Activated CD8-positive, alpha-beta memory T cell treated with anti-CD3 and anti-CD28 coated beads for 36 hours (primary cell): ENCODE measurements at regions not wholly inside any gene's neighbourhood (a gene's known extent, or its start where the extent isn't known, plus 50 kb on each side); places are given as distances from the start of the nearest gene placed in this dataset.

Source experiments
- CTCF ChIA-PET: fragments of 350-600 bp; sonication (Branson Sonifier 250); formaldehyde crosslinking; loops from one replicate; lab custom pipeline; 2021; ENCODE audit warnings: antibody characterized with exemption; lab: Charles Lee
- POLR2A ChIA-PET: fragments of 350-600 bp; sonication (Branson Sonifier 250); formaldehyde crosslinking; loops from one replicate; lab custom pipeline; 2021; ENCODE audit warnings: antibody characterized with exemption; lab: Charles Lee

GRCh38 chr6:6515691-6516607 is 72.6 kb upstream of the LY86 start:
- POLR2A ChIA-PET, result no interaction called here
- CTCF ChIA-PET, result no interaction called here

DNA sequence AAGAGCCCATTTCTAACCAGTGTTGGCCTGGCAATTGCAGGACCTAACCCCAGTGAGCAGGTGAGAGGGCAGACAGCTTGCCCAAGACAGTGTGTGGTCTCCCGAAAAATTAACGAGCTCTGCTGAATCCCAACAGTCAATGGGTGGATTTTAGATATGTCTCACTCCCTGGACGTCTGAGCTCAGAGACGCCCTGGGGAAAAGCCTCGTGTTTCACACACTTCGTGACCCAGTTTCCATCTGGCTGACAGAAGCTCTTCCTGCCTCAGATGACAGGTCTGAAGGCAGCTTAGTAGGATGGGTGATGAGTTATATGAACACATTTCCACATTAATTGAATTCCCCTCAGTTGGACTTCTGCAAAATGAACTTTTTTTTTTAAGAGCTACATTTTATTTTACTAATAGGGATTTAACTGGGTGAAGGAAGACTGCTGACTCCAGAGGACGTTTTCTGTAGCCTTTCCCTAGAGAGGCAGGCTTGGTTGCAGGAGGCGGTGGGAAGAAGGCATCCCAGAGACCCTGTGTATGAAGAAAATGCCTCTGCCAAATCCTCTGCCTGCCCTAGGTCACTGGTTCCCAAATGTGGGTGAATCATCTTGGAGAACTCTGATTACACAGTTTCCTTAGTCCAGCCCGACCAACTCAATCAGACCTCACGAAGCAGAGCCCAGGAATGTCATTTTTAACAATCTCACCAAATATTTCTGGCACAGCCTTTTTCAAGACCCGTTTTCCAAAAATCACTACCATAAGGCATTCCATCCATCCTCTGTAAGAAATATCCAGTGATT is 71.7 kb upstream of the LY86 start:
- POLR2A ChIA-PET, result no interaction called here

GRCh38 chr6:6518631-6519427 is 69.7 kb upstream of the LY86 start:
- ChIA-PET CTCF (no interaction called here), POLR2A (no interaction called here)

More for the DNA sequence above, 71.7 kb upstream of the LY86 start:
- CTCF ChIA-PET, result no interaction called here

GRCh38 chr6:6521961-6522482 is 66.5 kb upstream of the LY86 start:
- ChIA-PET POLR2A (no interaction called here), CTCF (no interaction called here)

DNA sequence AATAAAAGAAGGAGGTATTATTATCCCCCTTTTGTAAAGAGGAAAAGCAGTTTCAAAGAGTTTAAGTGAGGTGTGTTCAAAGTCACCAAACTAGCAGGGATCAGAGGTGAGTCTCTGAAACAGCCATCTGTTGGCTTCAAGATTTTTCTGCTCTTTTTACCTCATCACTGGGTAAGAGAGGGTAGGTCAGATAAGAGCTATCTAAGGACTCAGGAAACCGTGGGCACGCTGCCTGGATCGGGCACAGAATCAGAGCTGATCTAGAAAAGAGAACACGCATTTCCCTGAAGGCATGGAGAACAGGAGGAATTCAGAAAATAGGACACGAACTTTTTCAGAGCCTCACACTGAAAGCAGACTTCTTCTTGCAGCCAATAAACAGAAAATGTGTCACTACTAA is 65.8 kb upstream of the LY86 start:
- POLR2A ChIA-PET, result no interaction called here
- CTCF ChIA-PET, result no interaction called here

GRCh38 chr6:6524951-6525350 is 63.6 kb upstream of the LY86 start:
- ChIA-PET POLR2A (no interaction called here), CTCF (no interaction called here)

DNA sequence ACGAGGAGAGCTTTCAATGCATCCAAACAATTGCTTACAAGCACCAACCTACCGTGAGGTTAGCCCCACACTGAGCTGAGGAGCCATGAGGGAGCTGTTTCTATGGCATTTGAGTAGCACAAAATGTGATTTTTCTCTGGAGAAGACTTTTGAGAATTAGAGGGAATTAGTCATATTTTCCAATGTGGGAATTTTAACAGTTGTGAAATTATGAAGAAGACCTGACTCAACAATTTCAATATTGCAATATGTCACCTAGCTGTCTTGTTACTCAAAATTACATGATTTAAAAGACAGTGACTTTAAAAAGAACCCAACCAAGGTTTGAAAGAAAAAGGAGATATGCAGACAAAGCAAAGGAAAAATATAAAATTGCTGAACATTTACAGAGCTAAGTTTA is 62.6 kb upstream of the LY86 start:
- ChIA-PET POLR2A (no interaction called here), CTCF (no interaction called here)

DNA sequence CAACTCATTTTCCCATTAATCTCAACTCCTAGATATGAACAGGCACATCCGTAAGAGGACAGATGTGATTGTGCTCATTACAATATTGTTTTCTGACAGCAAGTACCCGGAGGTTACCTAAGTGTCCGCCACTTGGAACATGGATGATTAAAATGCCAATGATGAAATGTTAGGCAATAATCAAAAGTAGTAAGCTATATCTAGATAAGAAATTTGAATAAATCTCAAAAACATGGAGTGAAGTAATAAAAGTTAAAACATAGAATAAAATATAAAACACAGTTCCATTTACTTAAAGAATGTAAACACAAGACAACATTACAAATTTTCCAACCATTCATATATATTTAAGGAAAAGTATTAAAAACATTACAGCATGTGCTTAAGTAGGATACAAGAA is 59.2 kb upstream of the LY86 start:
- ChIA-PET POLR2A (no interaction called here), CTCF (no interaction called here)

GRCh38 chr6:6533176-6533575 is 55.3 kb upstream of the LY86 start:
- CTCF ChIA-PET, result no interaction called here

GRCh38 chr6:6534399-6534798 is 54.1 kb upstream of the LY86 start:
- ChIA-PET POLR2A (no interaction called here), CTCF (interaction anchor here (0.7 to 1.7 kb wide), 2 partner anchors 13 to 627 kb away, joined by 5 to 7 read pairs; no protein-coding TSS in a partner anchor)

More at GRCh38 chr6:6533176-6533575, 55.3 kb upstream of the LY86 start:
- POLR2A ChIA-PET, result no interaction called here

GRCh38 chr6:6537488-6538260 is 50.8 kb upstream of the LY86 start:
- CTCF ChIA-PET, result no interaction called here

DNA sequence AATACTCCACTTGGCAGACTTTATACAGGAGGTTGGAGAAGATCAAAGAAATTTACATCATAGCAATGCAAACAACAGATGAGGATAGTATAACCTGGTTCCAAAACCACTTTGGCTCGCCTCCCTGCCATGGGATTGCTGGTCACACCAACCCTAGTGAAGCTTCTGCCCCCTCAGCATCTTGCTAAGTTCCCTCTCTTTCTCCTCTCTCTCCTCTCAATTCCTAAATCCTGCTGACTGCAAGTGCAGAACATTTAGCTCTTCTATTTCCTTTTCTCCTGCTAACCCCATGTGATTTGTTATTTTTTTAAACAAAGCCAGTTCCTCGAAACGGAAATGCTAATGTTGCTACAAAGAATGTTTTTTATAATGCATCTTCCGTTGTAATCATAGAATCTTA is 50.3 kb upstream of the LY86 start:
- ChIA-PET CTCF (no interaction called here), POLR2A (no interaction called here)

More at GRCh38 chr6:6537488-6538260, 50.8 kb upstream of the LY86 start:
- POLR2A ChIA-PET, result no interaction called here
